Endothelial cell of umbilical vein (primary cell): ENCODE measurements at regions not wholly inside any gene's neighbourhood (a gene's known extent, or its start where the extent isn't known, plus 50 kb on each side); places are given as distances from the start of the nearest gene placed in this dataset.
"Not testable (repeated sequence)": the region's sequence is repeated elsewhere in the genome, so short reads cannot be mapped to it uniquely, and the experiment has no call there.

Source experiments
- BruUV-seq: library from RNA; stranded (reverse); fragments of 400-500 nt; replicated peaks from 2 replicates; lab custom pipeline; 2021; lab: Mats Ljungman, UMichigan
- CTCF ChIA-PET: fragments of 300-600, 350-600 bp; sonication (Branson Sonifier 250); formaldehyde crosslinking; loops from one replicate; lab custom pipeline; 2021; ENCODE audit warnings: antibody characterized with exemption, inconsistent platforms; lab: Charles Lee
- POLR2A ChIA-PET: fragments of 300-600, 350-600 bp; sonication (Branson Sonifier 250); formaldehyde crosslinking; loops from one replicate; lab custom pipeline; 2021; ENCODE audit warnings: antibody characterized with exemption, inconsistent platforms; lab: Charles Lee
- DNase-seq: peaks from one replicate; pipeline ENCODE4 v3.0.0-alpha.2; 2011; ENCODE audit warnings: low read depth, low spot score
- FAIRE-seq: peaks from 2 replicates; lab custom pipeline; 2011; peaks lifted over from hg19 to GRCh38; lab: Jason Lieb, UNC
- H2AFZ ChIP-seq: 2 replicates; pipeline ENCODE4 v1.6.0; 2012; ENCODE audit warnings: low read depth, low read length, control low read depth, inconsistent platforms
- H3K27ac ChIP-seq: 2 replicates; pipeline ENCODE4 v1.5.1; 2011; ENCODE audit warnings: low read depth, mild to moderate bottlenecking, control low read depth, low read length, moderate library complexity; ENCODE audit not compliant: insufficient read depth
- H3K27me3 ChIP-seq, 2 experiments: 2 replicates each; pipeline versions ENCODE4 v1.6.0 to v1.6.1; 2011; ENCODE audit warnings: low read length in 2 of 2, mixed read lengths in 1 of 2; ENCODE audit not compliant: control insufficient read depth in 2 of 2, insufficient read depth in 2 of 2
- H3K36me3 ChIP-seq, 2 experiments: 2 replicates in 1 of 2; 3 replicates in 1 of 2; pipeline ENCODE4 v1.5.1; 2011; ENCODE audit warnings: low read length in 2 of 2, mild to moderate bottlenecking in 1 of 2, moderate library complexity in 1 of 2; ENCODE audit not compliant: control insufficient read depth in 2 of 2, insufficient read depth in 2 of 2; ENCODE audit errors: extremely low read depth in 1 of 2
- H3K4me1 ChIP-seq: 3 replicates; pipeline ENCODE4 v1.5.1; 2011; ENCODE audit warnings: mild to moderate bottlenecking, low read length; ENCODE audit not compliant: control insufficient read depth, insufficient read depth; ENCODE audit errors: extremely low read depth
- H3K4me2 ChIP-seq: 2 replicates; pipeline ENCODE4 v1.6.1; 2011; ENCODE audit warnings: low read length, control low read depth, mixed read lengths; ENCODE audit not compliant: insufficient read depth
- H3K4me3 ChIP-seq, 3 experiments: fragments of 200-600 bp in 1 of 3; sonication (generic), shearing (Covaris generic) in 1 of 3; replicated peaks in 1 of 3; 2 replicates each; pipeline ENCODE4 v1.5.1; 2011 to 2016; ENCODE audit warnings: control low read depth in 3 of 3, low read length in 3 of 3, mild to moderate bottlenecking in 2 of 3, inconsistent platforms in 1 of 3, low read depth in 1 of 3, moderate library complexity in 1 of 3; ENCODE audit not compliant: insufficient read depth in 1 of 3
- H3K79me2 ChIP-seq: 2 replicates; pipeline ENCODE4 v1.6.0; 2012; ENCODE audit warnings: low read length, inconsistent platforms; ENCODE audit not compliant: control insufficient read depth, insufficient read depth
- H3K9ac ChIP-seq: replicated peaks from 2 replicates; pipeline ENCODE3; 2011; ENCODE audit warnings: low read length, control low read depth; ENCODE audit not compliant: insufficient read depth; ENCODE audit errors: extremely low read depth
- H3K9me1 ChIP-seq: replicated peaks from 3 replicates; pipeline ENCODE4 v1.6.0; 2011; ENCODE audit warnings: mild to moderate bottlenecking, low read length; ENCODE audit not compliant: control insufficient read depth, insufficient read depth; ENCODE audit errors: extremely low read depth
- H3K9me3 ChIP-seq: replicated peaks from 2 replicates; pipeline ENCODE4 v1.5.1; 2012; ENCODE audit warnings: low read length, inconsistent platforms; ENCODE audit not compliant: control insufficient read depth, insufficient read depth
- H4K20me1 ChIP-seq: replicated peaks from 2 replicates; pipeline ENCODE3; 2011; ENCODE audit warnings: mild to moderate bottlenecking, low read length; ENCODE audit not compliant: control insufficient read depth, insufficient read depth; ENCODE audit errors: extremely low read depth
- EZH2 ChIP-seq: IDR thresholded peaks from 2 replicates; pipeline ENCODE4 v1.6.1; 2012; ENCODE audit warnings: borderline replicate concordance, low read depth, mild to moderate bottlenecking, moderate library complexity, low read length, inconsistent platforms; ENCODE audit not compliant: severe bottlenecking
- FOS ChIP-seq: IDR thresholded peaks from 2 replicates; pipeline ENCODE4 v1.6.1; 2011; ENCODE audit warnings: mild to moderate bottlenecking, low read length, moderate library complexity, borderline replicate concordance; ENCODE audit not compliant: insufficient read depth
- GATA2 ChIP-seq: IDR thresholded peaks from 2 replicates; pipeline ENCODE4 v1.7.0; 2011; ENCODE audit warnings: low read depth, mild to moderate bottlenecking, moderate library complexity, mixed read lengths, low read length; ENCODE audit not compliant: insufficient read length, insufficient read depth
- JUN ChIP-seq: IDR thresholded peaks from 2 replicates; pipeline ENCODE4 v1.6.1; 2011; ENCODE audit warnings: borderline replicate concordance, low read depth; ENCODE audit not compliant: insufficient read length, insufficient read depth
- MAX ChIP-seq: IDR thresholded peaks from 2 replicates; pipeline ENCODE4 v1.6.1; 2011; ENCODE audit not compliant: insufficient read depth, insufficient read length
- MYC ChIP-seq: IDR thresholded peaks from one replicate; pipeline ENCODE4 v1.6.1; 2011; ENCODE audit warnings: mild to moderate bottlenecking, low read depth, low read length
- POLR2A ChIP-seq: IDR thresholded peaks from 2 replicates; pipeline ENCODE4 v1.6.1; 2012; ENCODE audit warnings: low read depth, mild to moderate bottlenecking, control low read depth, low read length
- POLR2AphosphoS5 ChIP-seq: IDR thresholded peaks from 2 replicates; pipeline ENCODE4 v1.6.1; 2012; ENCODE audit warnings: low read depth, mild to moderate bottlenecking, control low read depth, low read length, moderate library complexity; ENCODE audit not compliant: insufficient read depth
- dilution Hi-C: fragments of 300-500 bp; cut with MboI; formaldehyde crosslinking; loops from one replicate; pipeline ENCODE4 v1.15.0; 2019; ENCODE audit warnings: low sequenced_read_pairs; ENCODE audit not compliant: extremely low pct_ligation_motif_present
- intact Hi-C: fragments of 100-400 bp; cut with micrococcal nuclease; formaldehyde crosslinking; loops from one replicate; pipeline ENCODE4 v1.10.0; 2022
- TF ChIP-seq, protein P1 (sequence below), 2 donors: IDR thresholded peaks; 1 replicate in 1 of 2; 2 replicates in 1 of 2; pipeline ENCODE4 v1.5.1; 2011; ENCODE audit warnings: low read length in 2 of 2, mild to moderate bottlenecking in 2 of 2, moderate library complexity in 2 of 2, control low read depth in 1 of 2, inconsistent platforms in 1 of 2, low read depth in 1 of 2; ENCODE audit not compliant: insufficient read depth in 1 of 2; ENCODE audit errors: extremely low read depth in 1 of 2

GRCh38 chr3:126284258-126284904 lies 72.8 kb downstream of the KLF15 start:
- dilution Hi-C loops: no loop called here
- Histone ChIP-seq H3K9me1 (no peaks in the 10 kb centered on the region), H3K27ac (no peak overlapping the region), H3K9ac (no peak overlapping the region), H3K79me2 (no peaks in the 10 kb centered on the region), H4K20me1 (no peaks in the 10 kb centered on the region), H3K9me3 (no peaks in the 10 kb centered on the region), H3K4me1 (peaks cover 22% of the 10 kb centered on the region), H2AFZ (no peak overlapping the region), H3K27me3 (peaks cover 2 to 7% of the 10 kb centered on the region in 2 experiments), H3K36me3 (no peaks in the 10 kb centered on the region), H3K4me3 (no peak overlapping the region), H3K4me2 (no peak overlapping the region)
- no TSS peak for BruUV-seq
- FAIRE-seq (no peak), DNase-seq (no peak)
- ChIA-PET CTCF (interaction anchor here (0.9 kb wide), 1 partner anchor 12 kb away, joined by 4 read pairs; no protein-coding TSS in a partner anchor), POLR2A (no interaction called here)
- intact Hi-C loops: no loop called here
- TF ChIP-seq JUN (no peak), POLR2AphosphoS5 (no peak), MAX (no peak), MYC (no peak), GATA2 (no peak), EZH2 (no peak), FOS (no peak), POLR2A (no peak)
- TF ChIP-seq, protein P1, sequence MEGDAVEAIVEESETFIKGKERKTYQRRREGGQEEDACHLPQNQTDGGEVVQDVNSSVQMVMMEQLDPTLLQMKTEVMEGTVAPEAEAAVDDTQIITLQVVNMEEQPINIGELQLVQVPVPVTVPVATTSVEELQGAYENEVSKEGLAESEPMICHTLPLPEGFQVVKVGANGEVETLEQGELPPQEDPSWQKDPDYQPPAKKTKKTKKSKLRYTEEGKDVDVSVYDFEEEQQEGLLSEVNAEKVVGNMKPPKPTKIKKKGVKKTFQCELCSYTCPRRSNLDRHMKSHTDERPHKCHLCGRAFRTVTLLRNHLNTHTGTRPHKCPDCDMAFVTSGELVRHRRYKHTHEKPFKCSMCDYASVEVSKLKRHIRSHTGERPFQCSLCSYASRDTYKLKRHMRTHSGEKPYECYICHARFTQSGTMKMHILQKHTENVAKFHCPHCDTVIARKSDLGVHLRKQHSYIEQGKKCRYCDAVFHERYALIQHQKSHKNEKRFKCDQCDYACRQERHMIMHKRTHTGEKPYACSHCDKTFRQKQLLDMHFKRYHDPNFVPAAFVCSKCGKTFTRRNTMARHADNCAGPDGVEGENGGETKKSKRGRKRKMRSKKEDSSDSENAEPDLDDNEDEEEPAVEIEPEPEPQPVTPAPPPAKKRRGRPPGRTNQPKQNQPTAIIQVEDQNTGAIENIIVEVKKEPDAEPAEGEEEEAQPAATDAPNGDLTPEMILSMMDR (IDR thresholded peaks at IDR 0.05; ENCODE audit: extremely low read depth in 1 of 2, insufficient read depth in 1 of 2, low read depth in 1 of 2, low read length in 2 of 2): no peak

DNA sequence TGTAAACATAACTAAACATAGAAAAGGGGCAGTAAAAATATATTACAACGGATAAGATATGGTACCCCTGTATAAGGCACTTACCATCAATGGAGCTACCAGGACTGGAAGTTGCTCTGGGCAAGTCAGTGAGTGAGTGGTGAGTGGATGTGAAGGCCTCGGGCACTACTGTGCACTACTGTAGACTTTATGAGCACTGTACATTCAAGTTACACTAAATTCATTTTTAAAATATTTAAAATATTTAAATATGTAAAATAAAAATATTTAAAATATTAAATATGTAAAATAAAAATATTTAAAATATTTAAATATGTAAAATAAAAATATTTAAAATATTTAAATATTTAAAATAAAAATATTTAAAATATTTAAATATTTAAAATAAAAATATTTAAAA lies 73.6 kb downstream of the KLF15 start:
- H3K4me1 ChIP-seq: peaks cover 16% of the 10 kb centered on the region
- dilution Hi-C loops, DNase-seq, intact Hi-C loops, H2AFZ ChIP-seq, H4K20me1 ChIP-seq, H3K4me2 ChIP-seq, H3K36me3 ChIP-seq, H3K4me3 ChIP-seq, H3K9ac ChIP-seq, H3K9me3 ChIP-seq, H3K79me2 ChIP-seq, FAIRE-seq, H3K27ac ChIP-seq, H3K9me1 ChIP-seq, BruUV-seq, POLR2A ChIA-PET, H3K27me3 ChIP-seq: not testable (repeated sequence)
- CTCF ChIA-PET: interaction anchor here (0.9 kb wide), 1 partner anchor 11 kb away, joined by 4 read pairs; no protein-coding TSS in a partner anchor
